Adrenal gland (tissue), 5 donors: ENCODE measurements at regions not wholly inside any gene's neighbourhood (a gene's known extent, or its start where the extent isn't known, plus 50 kb on each side); places are given as distances from the start of the nearest gene placed in this dataset.

ENCODE experiments used
- POLR2A ChIP-seq, 2 donors: fragments of 450-650 bp; IDR thresholded peaks; one replicate each; pipeline ENCODE4 v1.6.1; 2017; ENCODE audit warnings: antibody characterized with exemption in 2 of 2, mild to moderate bottlenecking in 2 of 2, moderate library complexity in 1 of 2
- TF ChIP-seq, protein P1 (sequence below), 6 experiments: fragments of 450-650 bp in 4 of 6; fragments of 200-600 bp in 2 of 6; sonication (generic) in 1 of 6; IDR thresholded peaks; 1 replicate in 5 of 6; 2 replicates in 1 of 6; pipeline versions ENCODE4 v1.5.1 to v1.8.0; 2016 to 2021; ENCODE audit warnings: antibody characterized with exemption in 6 of 6, mild to moderate bottlenecking in 2 of 6, moderate library complexity in 1 of 6
- donor health status: DM: no; HTN: no; CAD: no.

DNA sequence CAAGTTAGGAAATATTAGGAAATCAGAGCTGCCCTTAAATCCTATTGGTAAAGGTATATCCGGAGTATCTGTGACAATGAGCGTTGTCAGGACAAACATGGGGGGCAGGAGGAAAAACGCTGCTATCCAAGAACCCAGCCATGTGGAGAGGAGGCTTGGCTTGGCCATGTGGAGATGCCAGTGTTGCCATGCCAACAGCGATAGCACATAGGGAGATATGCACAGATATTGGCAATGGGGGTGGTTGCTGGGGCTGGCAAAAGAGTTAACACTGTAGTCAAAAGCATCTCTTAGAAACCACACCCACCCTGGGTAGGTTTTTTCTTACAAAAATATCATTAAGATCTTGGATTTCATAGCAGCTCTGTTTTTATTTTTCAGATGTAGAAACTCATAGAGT is 106.4 kb upstream of the ASTN2 start:
- TF ChIP-seq, protein P1, sequence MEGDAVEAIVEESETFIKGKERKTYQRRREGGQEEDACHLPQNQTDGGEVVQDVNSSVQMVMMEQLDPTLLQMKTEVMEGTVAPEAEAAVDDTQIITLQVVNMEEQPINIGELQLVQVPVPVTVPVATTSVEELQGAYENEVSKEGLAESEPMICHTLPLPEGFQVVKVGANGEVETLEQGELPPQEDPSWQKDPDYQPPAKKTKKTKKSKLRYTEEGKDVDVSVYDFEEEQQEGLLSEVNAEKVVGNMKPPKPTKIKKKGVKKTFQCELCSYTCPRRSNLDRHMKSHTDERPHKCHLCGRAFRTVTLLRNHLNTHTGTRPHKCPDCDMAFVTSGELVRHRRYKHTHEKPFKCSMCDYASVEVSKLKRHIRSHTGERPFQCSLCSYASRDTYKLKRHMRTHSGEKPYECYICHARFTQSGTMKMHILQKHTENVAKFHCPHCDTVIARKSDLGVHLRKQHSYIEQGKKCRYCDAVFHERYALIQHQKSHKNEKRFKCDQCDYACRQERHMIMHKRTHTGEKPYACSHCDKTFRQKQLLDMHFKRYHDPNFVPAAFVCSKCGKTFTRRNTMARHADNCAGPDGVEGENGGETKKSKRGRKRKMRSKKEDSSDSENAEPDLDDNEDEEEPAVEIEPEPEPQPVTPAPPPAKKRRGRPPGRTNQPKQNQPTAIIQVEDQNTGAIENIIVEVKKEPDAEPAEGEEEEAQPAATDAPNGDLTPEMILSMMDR (IDR thresholded peaks at IDR 0.05) = no peak
- TF ChIP-seq POLR2A (IDR thresholded peaks at IDR 0.05) = no peak
